ENCODE measurements at regions not wholly inside any gene's neighbourhood (a gene's known extent, or its start where the extent isn't known, plus 50 kb on each side); places are given as distances from the start of the nearest gene placed in this dataset.

GRCh38 chr13:24071016-24071415 lies 89.5 kb upstream of the SPATA13 start:
- 79 to 95% (median 91%) methylated on average over 1 of the region's 1 CpG for WGBS, 3 donors
- FAIRE-seq, result no peak
- Histone ChIP-seq H3K9me3 (ENCODE audit: control insufficient read depth in 2 of 2, insufficient read depth in 1 of 2, low read depth in 1 of 2, low read length in 1 of 2) (no peaks in the 10 kb centered on the region), H3K27ac (ENCODE audit: low read depth in 1 of 3, low read length in 2 of 3) (no peak overlapping the region), H3K4me1 (ENCODE audit: control insufficient read depth in 3 of 3, insufficient read depth in 2 of 3, low read depth in 1 of 3, low read length in 2 of 3) (peaks cover 0 to 13% (median 5%) of the 10 kb centered on the region in 3 donors), H3K27me3 (ENCODE audit: control insufficient read depth in 3 of 3, insufficient read depth in 3 of 3, low read length in 3 of 3) (no peaks in the 10 kb centered on the region), H3K4me3 (ENCODE audit: low read depth in 1 of 3, low read length in 3 of 3) (no peak overlapping the region), H3K36me3 (ENCODE audit: control insufficient read depth in 3 of 3, insufficient read depth in 2 of 3, low read depth in 1 of 3, low read length in 3 of 3) (no peaks in the 10 kb centered on the region)
- DNase-seq, result no peak

- peaks cover 0 to 15% (median 5%) of the 10 kb centered on the region in 3 donors for H3K4me1 ChIP-seq (ENCODE audit: control insufficient read depth in 3 of 3, insufficient read depth in 2 of 3, low read depth in 1 of 3, low read length in 2 of 3)
- no peak for FAIRE-seq
- DNase-seq, result peak in 1 of 2 donors; percentile 62
- WGBS, 3 donors, result 71 to 74% (median 74%) methylated on average over 6 of the region's 6 CpGs
- H3K9me3 ChIP-seq (ENCODE audit: control insufficient read depth in 2 of 2, insufficient read depth in 1 of 2, low read depth in 1 of 2, low read length in 1 of 2), result no peaks in the 10 kb centered on the region
- no peaks in the 10 kb centered on the region for H3K27me3 ChIP-seq (ENCODE audit: control insufficient read depth in 3 of 3, insufficient read depth in 3 of 3, low read length in 3 of 3)
- no peaks in the 10 kb centered on the region for H3K36me3 ChIP-seq (ENCODE audit: control insufficient read depth in 3 of 3, insufficient read depth in 2 of 3, low read depth in 1 of 3, low read length in 3 of 3)
- H3K27ac ChIP-seq (ENCODE audit: low read depth in 1 of 3, low read length in 2 of 3), result no peak overlapping the region
- H3K4me3 ChIP-seq (ENCODE audit: low read depth in 1 of 3, low read length in 3 of 3), result no peak overlapping the region
Measured at GRCh38 chr13:24071423-24072075, 89.0 kb upstream of the SPATA13 start.

- no peaks in the 10 kb centered on the region for H3K36me3 ChIP-seq (ENCODE audit: control insufficient read depth in 3 of 3, insufficient read depth in 2 of 3, low read depth in 1 of 3, low read length in 3 of 3)
- H3K4me3 ChIP-seq (ENCODE audit: low read depth in 1 of 3, low read length in 3 of 3), result no peak overlapping the region
- 93 to 97% (median 94%) methylated on average over 2 of the region's 2 CpGs for WGBS, 3 donors
- H3K27me3 ChIP-seq (ENCODE audit: control insufficient read depth in 3 of 3, insufficient read depth in 3 of 3, low read length in 3 of 3), result no peaks in the 10 kb centered on the region
- no peak overlapping the region for H3K27ac ChIP-seq (ENCODE audit: low read depth in 1 of 3, low read length in 2 of 3)
- no peak for DNase-seq
- no peak for FAIRE-seq
- H3K4me1 ChIP-seq (ENCODE audit: control insufficient read depth in 3 of 3, insufficient read depth in 2 of 3, low read depth in 1 of 3, low read length in 2 of 3), result peaks cover 0 to 21% (median 5%) of the 10 kb centered on the region in 3 donors
- no peaks in the 10 kb centered on the region for H3K9me3 ChIP-seq (ENCODE audit: control insufficient read depth in 2 of 2, insufficient read depth in 1 of 2, low read depth in 1 of 2, low read length in 1 of 2)
Measured at GRCh38 chr13:24073657-24074056, 86.9 kb upstream of the SPATA13 start.

DNA sequence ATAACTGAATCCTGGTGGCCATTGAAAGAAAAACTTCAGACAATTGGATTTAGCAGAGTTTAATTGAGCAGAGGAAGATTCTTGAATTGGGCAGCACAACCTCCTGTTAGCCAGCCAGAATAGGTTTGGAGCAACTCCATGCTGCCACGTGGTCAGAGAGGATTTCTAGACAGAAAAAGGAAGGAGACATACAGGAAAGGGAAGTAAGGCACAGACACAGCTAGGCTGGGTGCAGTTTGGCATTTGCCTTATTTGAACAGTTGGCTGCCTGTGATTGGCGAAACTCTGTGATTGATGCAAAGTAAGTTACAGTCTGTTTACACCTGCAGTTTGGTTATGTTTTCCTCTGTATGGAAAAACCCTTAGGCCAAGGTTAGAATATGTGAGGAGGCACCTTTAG lies 85.8 kb upstream of the SPATA13 start:
- 36 to 43% (median 43%) methylated on average over 2 of the region's 2 CpGs for WGBS, 3 donors
- no peaks in the 10 kb centered on the region for H3K27me3 ChIP-seq (ENCODE audit: control insufficient read depth in 3 of 3, insufficient read depth in 3 of 3, low read length in 3 of 3)
- H3K9me3 ChIP-seq (ENCODE audit: control insufficient read depth in 2 of 2, insufficient read depth in 1 of 2, low read depth in 1 of 2, low read length in 1 of 2), result no peaks in the 10 kb centered on the region
- no peaks in the 10 kb centered on the region for H3K36me3 ChIP-seq (ENCODE audit: control insufficient read depth in 3 of 3, insufficient read depth in 2 of 3, low read depth in 1 of 3, low read length in 3 of 3)
- no peak overlapping the region for H3K4me3 ChIP-seq (ENCODE audit: low read depth in 1 of 3, low read length in 3 of 3)
- peak overlapping the region in 1 of 3 donors; percentile 54 for H3K27ac ChIP-seq (ENCODE audit: low read depth in 1 of 3, low read length in 2 of 3)
- H3K4me1 ChIP-seq (ENCODE audit: control insufficient read depth in 3 of 3, insufficient read depth in 2 of 3, low read depth in 1 of 3, low read length in 2 of 3), result peaks cover 0 to 21% (median 5%) of the 10 kb centered on the region in 3 donors
- FAIRE-seq (no peak), DNase-seq (no peak)

DNA sequence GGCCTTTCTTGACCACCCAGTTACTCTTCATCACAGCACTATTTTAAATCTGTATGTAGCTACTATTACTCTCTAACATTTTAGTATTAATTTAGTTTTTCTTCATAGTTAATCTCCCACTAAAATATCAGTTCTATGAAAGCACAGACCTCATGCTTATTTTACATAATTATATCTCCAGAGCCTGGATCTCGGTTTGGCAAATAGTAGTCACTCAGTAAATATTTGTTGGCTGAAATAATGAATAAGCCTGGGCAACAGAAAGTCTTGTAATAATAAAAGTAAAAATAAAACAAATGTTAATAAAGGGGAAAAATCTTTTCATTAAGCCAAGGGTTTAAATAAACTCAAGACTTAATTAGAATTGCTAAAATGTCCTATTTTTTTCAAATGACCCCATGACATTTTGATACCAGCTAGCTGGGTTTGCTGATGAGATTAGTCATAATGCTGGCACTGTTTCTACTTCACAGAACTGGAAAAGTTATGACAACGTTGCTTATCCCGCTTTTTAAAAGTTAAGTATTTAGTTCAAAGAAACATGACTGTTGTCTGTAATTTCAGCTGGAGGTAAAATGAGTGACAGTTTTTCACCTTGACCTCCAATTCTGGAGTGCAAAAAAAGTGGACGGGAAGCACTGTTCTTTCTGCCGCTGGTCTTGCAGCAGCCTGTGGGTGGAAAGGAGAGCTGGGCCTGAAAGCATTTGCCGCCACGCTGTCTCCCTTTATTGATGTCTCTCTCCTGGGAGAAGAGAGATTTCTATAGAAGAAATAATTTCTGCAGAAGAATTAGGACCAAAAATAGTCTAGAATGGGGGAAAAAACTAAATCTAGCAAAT lies 85.2 kb upstream of the SPATA13 start:
- Histone ChIP-seq H3K27me3 (ENCODE audit: control insufficient read depth in 3 of 3, insufficient read depth in 3 of 3, low read length in 3 of 3) (no peaks in the 10 kb centered on the region), H3K27ac (ENCODE audit: low read depth in 1 of 3, low read length in 2 of 3) (peak overlapping the region in 2 of 3 donors; percentile 50 to 54), H3K4me1 (ENCODE audit: control insufficient read depth in 3 of 3, insufficient read depth in 2 of 3, low read depth in 1 of 3, low read length in 2 of 3) (peaks cover 0 to 21% (median 5%) of the 10 kb centered on the region in 3 donors), H3K36me3 (ENCODE audit: control insufficient read depth in 3 of 3, insufficient read depth in 2 of 3, low read depth in 1 of 3, low read length in 3 of 3) (no peaks in the 10 kb centered on the region), H3K9me3 (ENCODE audit: control insufficient read depth in 2 of 2, insufficient read depth in 1 of 2, low read depth in 1 of 2, low read length in 1 of 2) (no peaks in the 10 kb centered on the region), H3K4me3 (ENCODE audit: low read depth in 1 of 3, low read length in 3 of 3) (no peak overlapping the region)
- WGBS, 3 donors, result 18 to 56% (median 28%) methylated on average over 7 of the region's 7 CpGs
- peak in 1 of 2 donors; percentile 38 for DNase-seq
- FAIRE-seq, result no peak

DNA sequence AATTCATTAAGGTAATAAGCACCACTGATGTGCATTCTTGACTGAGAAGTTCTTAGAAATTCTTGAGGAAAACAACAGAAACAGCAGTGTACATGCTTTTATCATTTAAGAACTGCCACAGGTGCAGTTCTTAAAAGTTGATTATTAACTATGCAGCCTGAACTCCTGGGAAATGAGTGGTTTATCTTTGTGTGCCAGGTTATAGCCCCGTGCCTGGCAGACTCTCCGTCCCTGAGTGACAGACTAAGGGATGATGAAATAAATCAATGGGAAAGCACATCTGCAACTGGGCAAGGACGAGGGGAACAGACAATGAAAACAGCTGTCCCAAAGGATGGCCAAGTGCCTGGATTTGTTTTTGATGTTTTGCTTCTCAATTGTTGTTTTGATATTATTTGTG lies 84.4 kb upstream of the SPATA13 start:
- Histone ChIP-seq H3K36me3 (ENCODE audit: control insufficient read depth in 3 of 3, insufficient read depth in 2 of 3, low read depth in 1 of 3, low read length in 3 of 3) (no peaks in the 10 kb centered on the region), H3K27ac (ENCODE audit: low read depth in 1 of 3, low read length in 2 of 3) (peak overlapping the region in 2 of 3 donors; percentile 50 to 54)
- WGBS, 3 donors, result 5 to 33% (median 27%) methylated on average over 3 of the region's 3 CpGs

GRCh38 chr13:24076636-24077035 lies 83.9 kb upstream of the SPATA13 start:
- peak overlapping the region in 1 of 3 donors; percentile 31 for H3K27ac ChIP-seq (ENCODE audit: low read depth in 1 of 3, low read length in 2 of 3)
- whole genome bisulfite sequencing, 3 donors, result 17 to 66% (median 34%) methylated on average over 8 of the region's 8 CpGs
- H3K27me3 ChIP-seq (ENCODE audit: control insufficient read depth in 3 of 3, insufficient read depth in 3 of 3, low read length in 3 of 3), result no peaks in the 10 kb centered on the region
- DNase-seq (peak in 1 of 2 donors; percentile 40), FAIRE-seq (no peak)
- H3K36me3 ChIP-seq (ENCODE audit: control insufficient read depth in 3 of 3, insufficient read depth in 2 of 3, low read depth in 1 of 3, low read length in 3 of 3), result no peaks in the 10 kb centered on the region
- peak overlapping the region in 1 of 3 donors; percentile 21 for H3K4me3 ChIP-seq (ENCODE audit: low read depth in 1 of 3, low read length in 3 of 3)
- H3K9me3 ChIP-seq (ENCODE audit: control insufficient read depth in 2 of 2, insufficient read depth in 1 of 2, low read depth in 1 of 2, low read length in 1 of 2), result no peaks in the 10 kb centered on the region
- peaks cover 0 to 21% (median 5%) of the 10 kb centered on the region in 3 donors for H3K4me1 ChIP-seq (ENCODE audit: control insufficient read depth in 3 of 3, insufficient read depth in 2 of 3, low read depth in 1 of 3, low read length in 2 of 3)

More for the DNA sequence above, 84.4 kb upstream of the SPATA13 start:
- DNase-seq (peak; percentile 85), FAIRE-seq (no peak)
- Histone ChIP-seq H3K27me3 (ENCODE audit: control insufficient read depth in 3 of 3, insufficient read depth in 3 of 3, low read length in 3 of 3) (no peaks in the 10 kb centered on the region), H3K4me3 (ENCODE audit: low read depth in 1 of 3, low read length in 3 of 3) (peak overlapping the region in 1 of 3 donors; percentile 21), H3K4me1 (ENCODE audit: control insufficient read depth in 3 of 3, insufficient read depth in 2 of 3, low read depth in 1 of 3, low read length in 2 of 3) (peaks cover 0 to 21% (median 5%) of the 10 kb centered on the region in 3 donors), H3K9me3 (ENCODE audit: control insufficient read depth in 2 of 2, insufficient read depth in 1 of 2, low read depth in 1 of 2, low read length in 1 of 2) (no peaks in the 10 kb centered on the region)

- Histone ChIP-seq H3K36me3 (ENCODE audit: control insufficient read depth in 3 of 3, insufficient read depth in 2 of 3, low read depth in 1 of 3, low read length in 3 of 3) (no peaks in the 10 kb centered on the region), H3K27ac (ENCODE audit: low read depth in 1 of 3, low read length in 2 of 3) (no peak overlapping the region), H3K27me3 (ENCODE audit: control insufficient read depth in 3 of 3, insufficient read depth in 3 of 3, low read length in 3 of 3) (no peaks in the 10 kb centered on the region), H3K4me3 (ENCODE audit: low read depth in 1 of 3, low read length in 3 of 3) (no peak overlapping the region), H3K9me3 (ENCODE audit: control insufficient read depth in 2 of 2, insufficient read depth in 1 of 2, low read depth in 1 of 2, low read length in 1 of 2) (no peaks in the 10 kb centered on the region), H3K4me1 (ENCODE audit: control insufficient read depth in 3 of 3, insufficient read depth in 2 of 3, low read depth in 1 of 3, low read length in 2 of 3) (peaks cover 0 to 25% (median 2%) of the 10 kb centered on the region in 3 donors)
- FAIRE-seq, result no peak
- no peak for DNase-seq
- 84 to 95% (median 90%) methylated on average over 5 of the region's 5 CpGs for WGBS, 3 donors
Measured at GRCh38 chr13:24080134-24080533, 80.4 kb upstream of the SPATA13 start.

Data from small intestine (tissue), 7 donors.